HEK293T (cell line): ENCODE measurements at regions not wholly inside any gene's neighbourhood (a gene's known extent, or its start where the extent isn't known, plus 50 kb on each side); places are given as distances from the start of the nearest gene placed in this dataset.

Experiments
- CTCF ChIA-PET: fragments of 350-600 bp; formaldehyde crosslinking; extraction: SDS; loops from one replicate; lab custom pipeline; 2021; ENCODE audit warnings: antibody characterized with exemption, inconsistent platforms; lab: Yijun Ruan, JAX
- POLR2A ChIA-PET: fragments of 350-600 bp; formaldehyde crosslinking; extraction: SDS; loops from one replicate; lab custom pipeline; 2020; ENCODE audit warnings: antibody characterized with exemption, inconsistent platforms; lab: Yijun Ruan, JAX
- DNase-seq: peaks from one replicate; pipeline ENCODE4 v3.0.0; 2012; ENCODE audit warnings: mixed read lengths; ENCODE audit errors: extremely low spot score
- ARNT ChIP-seq: fragments of 450-650 bp; IDR thresholded peaks from 2 replicates; pipeline ENCODE4 v1.6.1; 2017; ENCODE audit warnings: mild to moderate bottlenecking
- BHLHE40 ChIP-seq: fragments of 450-650 bp; IDR thresholded peaks from 2 replicates; pipeline ENCODE4 v1.6.1; 2016; ENCODE audit warnings: mild to moderate bottlenecking, moderate library complexity, borderline replicate concordance
- CTBP1 ChIP-seq: fragments of 450-650 bp; IDR thresholded peaks from 2 replicates; pipeline ENCODE4 v1.6.1; 2016; ENCODE audit warnings: borderline replicate concordance
- ELF4 ChIP-seq: fragments of 450-650 bp; IDR thresholded peaks from 2 replicates; pipeline ENCODE4 v1.6.1; 2017; ENCODE audit warnings: antibody characterized with exemption
- FOXA1 ChIP-seq: fragments of 450-650 bp; IDR thresholded peaks from 2 replicates; pipeline ENCODE4 v1.6.1; 2016; ENCODE audit warnings: mild to moderate bottlenecking
- FOXK2 ChIP-seq: fragments of 450-650 bp; IDR thresholded peaks from 2 replicates; pipeline ENCODE4 v1.6.1; 2016; ENCODE audit warnings: mild to moderate bottlenecking
- FOXM1 ChIP-seq: fragments of 450-650 bp; IDR thresholded peaks from 2 replicates; pipeline ENCODE4 v1.6.1; 2017; ENCODE audit warnings: mild to moderate bottlenecking, borderline replicate concordance
- HDGF ChIP-seq: fragments of 450-650 bp; IDR thresholded peaks from 2 replicates; pipeline ENCODE4 v1.6.1; 2017; ENCODE audit warnings: antibody characterized with exemption, borderline replicate concordance
- L3MBTL2 ChIP-seq: fragments of 450-650 bp; conservative IDR thresholded peaks from 2 replicates; pipeline ENCODE4 v1.6.1; 2016; ENCODE audit warnings: mild to moderate bottlenecking
- LEF1 ChIP-seq: fragments of 450-650 bp; IDR thresholded peaks from 2 replicates; pipeline ENCODE4 v1.6.1; 2017; ENCODE audit warnings: mild to moderate bottlenecking, borderline replicate concordance
- NFRKB ChIP-seq: fragments of 450-650 bp; IDR thresholded peaks from 2 replicates; pipeline ENCODE4 v1.6.1; 2016; ENCODE audit warnings: mild to moderate bottlenecking, moderate library complexity
- SP1 ChIP-seq: fragments of 450-650 bp; IDR thresholded peaks from 2 replicates; pipeline ENCODE4 v1.6.1; 2017
- SUZ12 ChIP-seq: fragments of 450-650 bp; IDR thresholded peaks from 2 replicates; pipeline ENCODE4 v1.6.1; 2016; ENCODE audit warnings: mild to moderate bottlenecking
- TARDBP ChIP-seq: fragments of 450-650 bp; IDR thresholded peaks from 2 replicates; pipeline ENCODE4 v1.6.1; 2016
- ZNF384 ChIP-seq: fragments of 450-650 bp; IDR thresholded peaks from 2 replicates; pipeline ENCODE4 v1.6.1; 2016
- TF ChIP-seq, protein P1 (sequence below): fragments of 450-650 bp; IDR thresholded peaks from 2 replicates; pipeline ENCODE4 v1.6.1; 2016

DNA sequence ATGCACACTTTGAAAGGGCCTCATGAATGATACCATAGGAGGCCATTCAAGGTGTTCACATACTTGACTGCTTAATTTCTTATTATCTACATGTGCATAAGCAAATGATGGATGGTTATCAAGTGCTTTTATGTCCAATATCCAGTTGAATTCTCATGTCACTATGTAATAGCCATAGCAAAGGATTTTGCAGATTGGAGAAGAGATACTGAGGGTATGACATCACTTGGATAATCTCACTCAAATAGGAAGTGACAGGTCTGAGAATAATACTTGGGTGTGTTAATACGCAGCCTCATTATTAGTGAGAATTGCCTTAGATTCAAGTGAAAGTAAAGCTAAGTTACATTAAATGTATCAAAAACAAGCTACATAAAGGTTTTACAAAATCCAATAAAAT lies 1208.6 kb downstream of the CDH11 start:
- no peak for DNase-seq
- no peak for TF ChIP-seq FOXA1
- no peak for TF ChIP-seq SUZ12
- TF ChIP-seq CTBP1, result no peak
- no peak for TF ChIP-seq ZNF384
- no peak for TF ChIP-seq LEF1
- no peak for TF ChIP-seq TARDBP
- CTCF ChIA-PET, result no interaction called here
- POLR2A ChIA-PET, result no interaction called here

DNA sequence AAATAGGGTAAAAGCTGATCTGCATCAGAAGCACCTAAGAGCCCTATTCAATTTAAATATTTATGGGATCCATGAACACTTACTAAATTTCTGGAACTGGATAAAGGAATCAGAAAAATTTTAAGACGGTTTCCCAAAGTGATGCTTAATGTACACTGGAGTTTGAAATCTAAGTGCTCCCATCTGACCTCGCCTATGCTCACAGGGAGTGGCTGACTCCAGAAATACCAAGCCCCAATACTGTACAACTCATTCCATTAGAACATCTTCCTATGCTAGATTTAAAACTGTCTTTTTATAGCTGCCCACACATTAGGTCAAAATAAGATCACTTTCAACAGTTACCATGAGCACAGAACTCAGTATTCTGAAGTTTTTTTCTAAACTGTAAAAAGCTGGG lies 1214.6 kb downstream of the CDH11 start:
- ChIA-PET POLR2A (no interaction called here), CTCF (no interaction called here)
- TF ChIP-seq HDGF, result no peak
- TF ChIP-seq, protein P1, sequence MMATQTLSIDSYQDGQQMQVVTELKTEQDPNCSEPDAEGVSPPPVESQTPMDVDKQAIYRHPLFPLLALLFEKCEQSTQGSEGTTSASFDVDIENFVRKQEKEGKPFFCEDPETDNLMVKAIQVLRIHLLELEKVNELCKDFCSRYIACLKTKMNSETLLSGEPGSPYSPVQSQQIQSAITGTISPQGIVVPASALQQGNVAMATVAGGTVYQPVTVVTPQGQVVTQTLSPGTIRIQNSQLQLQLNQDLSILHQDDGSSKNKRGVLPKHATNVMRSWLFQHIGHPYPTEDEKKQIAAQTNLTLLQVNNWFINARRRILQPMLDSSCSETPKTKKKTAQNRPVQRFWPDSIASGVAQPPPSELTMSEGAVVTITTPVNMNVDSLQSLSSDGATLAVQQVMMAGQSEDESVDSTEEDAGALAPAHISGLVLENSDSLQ, result no peak
- TF ChIP-seq FOXA1, result no peak
- TF ChIP-seq FOXM1, result no peak
- no peak for TF ChIP-seq L3MBTL2
- TF ChIP-seq SP1, result no peak
- TF ChIP-seq NFRKB, result no peak
- TF ChIP-seq LEF1, result no peak
- TF ChIP-seq FOXK2, result no peak
- no peak for TF ChIP-seq CTBP1
- no peak for TF ChIP-seq ELF4
- TF ChIP-seq TARDBP, result no peak
- no peak for TF ChIP-seq SUZ12
- DNase-seq, result no peak

DNA sequence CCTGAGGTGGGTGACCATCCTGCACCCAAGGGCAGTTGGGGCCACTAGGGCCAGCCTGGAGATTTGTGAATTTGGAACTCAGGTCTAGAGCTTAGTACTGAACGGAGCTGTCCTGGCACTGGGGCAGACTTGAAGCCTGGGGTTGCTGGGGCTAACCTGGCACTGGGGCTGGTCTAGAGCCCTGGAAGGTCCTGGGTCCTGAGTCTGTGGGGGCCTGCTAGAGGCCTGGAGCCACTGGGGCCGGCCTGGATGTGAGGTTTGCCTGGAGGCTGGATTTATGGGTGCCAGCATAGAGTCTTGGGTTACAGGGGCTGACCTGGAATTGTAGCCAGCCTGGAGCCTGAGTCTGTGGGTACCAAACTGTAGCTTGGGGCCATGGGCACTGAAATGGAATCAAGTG lies 1216.9 kb downstream of the CDH11 start:
- ChIA-PET POLR2A (no interaction called here), CTCF (no interaction called here)
- TF ChIP-seq NFRKB (no peak), ZNF384 (no peak), ELF4 (no peak), ARNT (no peak), LEF1 (no peak), TARDBP (no peak), FOXA1 (no peak), FOXM1 (no peak), HDGF (no peak), FOXK2 (no peak), SP1 (no peak), CTBP1 (no peak), SUZ12 (no peak), BHLHE40 (no peak)
- TF ChIP-seq, protein P1, result no peak
- DNase-seq, result no peak

DNA sequence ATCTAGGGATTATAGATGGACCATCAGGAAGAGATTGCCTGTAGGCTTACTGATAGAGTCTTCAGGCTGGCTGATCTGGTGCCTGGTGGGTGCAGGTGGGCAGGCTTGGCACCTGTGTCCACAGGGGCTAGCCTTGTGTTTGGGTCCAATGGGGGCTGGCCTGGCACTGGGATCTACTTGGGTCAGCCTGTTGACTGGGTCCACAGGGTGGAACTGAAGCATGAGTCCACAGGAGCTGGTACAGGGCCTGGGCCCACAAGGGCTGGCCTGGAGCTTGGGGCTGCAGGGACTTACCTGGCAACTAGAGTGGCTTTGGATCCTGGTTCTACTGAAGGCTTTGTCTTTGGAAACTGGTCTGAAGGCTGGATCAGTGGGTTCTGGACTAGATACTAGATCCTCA lies 1217.7 kb downstream of the CDH11 start:
- POLR2A ChIA-PET, result no interaction called here
- CTCF ChIA-PET, result no interaction called here
- TF ChIP-seq FOXA1 (no peak), FOXK2 (no peak), CTBP1 (no peak), LEF1 (no peak), FOXM1 (no peak), ARNT (no peak), TARDBP (no peak), SP1 (no peak)
- DNase-seq, result no peak

DNA sequence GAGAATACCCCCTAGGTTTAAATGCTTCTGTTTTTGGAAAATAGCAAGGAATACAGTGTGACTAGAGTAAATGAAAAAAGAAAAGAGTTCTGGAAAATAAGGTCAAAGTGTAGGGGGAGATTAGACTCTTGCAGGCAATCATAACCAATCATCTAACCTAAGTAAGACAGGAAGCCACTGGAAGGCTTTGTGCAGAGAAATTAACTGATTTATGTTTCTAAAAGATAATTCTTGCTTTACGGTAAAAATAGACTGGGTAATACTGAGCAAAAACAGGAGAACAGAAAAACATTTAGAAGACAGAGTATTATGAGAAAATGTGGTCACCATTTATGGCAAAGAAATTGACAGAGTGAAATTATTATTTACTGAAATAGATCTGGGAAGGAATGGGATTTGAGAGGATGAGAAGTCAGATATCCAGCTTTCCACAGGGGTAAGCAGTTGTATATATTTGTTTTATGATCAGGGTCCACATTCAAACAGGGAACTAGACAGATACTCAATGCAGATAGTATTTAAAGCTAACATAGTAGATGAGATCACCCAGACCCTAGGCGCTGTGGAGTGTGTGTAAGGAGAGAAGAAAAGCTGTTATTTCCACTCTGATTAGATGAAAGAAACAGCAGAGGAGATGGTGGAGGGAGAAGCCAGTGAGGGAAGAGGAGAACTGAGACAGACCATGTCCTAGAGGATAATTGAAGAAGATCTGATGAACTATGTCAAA lies 1225.3 kb downstream of the CDH11 start:
- no peak for TF ChIP-seq LEF1
- no peak for TF ChIP-seq NFRKB
- TF ChIP-seq FOXK2, result no peak
- TF ChIP-seq L3MBTL2, result no peak
- TF ChIP-seq FOXA1, result no peak
- TF ChIP-seq BHLHE40, result no peak
- no peak for TF ChIP-seq TARDBP
- TF ChIP-seq, protein P1, result no peak
- no peak for TF ChIP-seq HDGF
- no peak for TF ChIP-seq SUZ12
- TF ChIP-seq ELF4, result no peak
- no peak for TF ChIP-seq SP1
- TF ChIP-seq FOXM1, result no peak
- TF ChIP-seq ZNF384, result no peak
- TF ChIP-seq ARNT, result no peak
- no peak for TF ChIP-seq CTBP1
- ChIA-PET CTCF (no interaction called here), POLR2A (no interaction called here)
- DNase-seq, result no peak

DNA sequence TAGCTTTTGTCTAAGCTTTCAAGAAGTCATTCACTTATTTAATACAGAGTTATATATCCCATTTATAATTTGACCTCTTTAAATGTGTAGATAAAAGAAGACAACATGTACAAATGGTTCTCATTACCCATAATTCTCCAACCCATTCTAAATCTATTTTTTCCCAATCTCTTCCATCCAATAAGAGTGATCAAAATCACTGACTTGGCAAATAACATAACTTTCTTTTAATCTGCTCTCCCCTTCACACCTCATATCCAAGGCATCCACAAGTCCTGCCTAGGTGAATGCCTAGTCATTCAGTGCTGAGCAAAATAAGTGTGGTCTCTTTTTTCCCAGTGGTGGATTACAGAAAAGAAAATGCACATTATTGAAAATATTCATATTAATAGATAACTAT lies 1231.1 kb downstream of the CDH11 start:
- TF ChIP-seq BHLHE40 (no peak), ARNT (no peak), TARDBP (no peak), FOXM1 (no peak), LEF1 (no peak), HDGF (no peak), FOXA1 (no peak), L3MBTL2 (no peak), FOXK2 (no peak), CTBP1 (no peak), SUZ12 (no peak), NFRKB (no peak), ELF4 (no peak), SP1 (no peak)
- TF ChIP-seq, protein P1, result no peak
- CTCF ChIA-PET, result no interaction called here

More for the DNA sequence above, 1231.1 kb downstream of the CDH11 start:
- no peak for DNase-seq
- POLR2A ChIA-PET, result no interaction called here
